Karpas-422 (cell line): ENCODE measurements at regions not wholly inside any gene's neighbourhood (a gene's known extent, or its start where the extent isn't known, plus 50 kb on each side); places are given as distances from the start of the nearest gene placed in this dataset.

Experiments
- DNase-seq: peaks from one replicate; pipeline ENCODE4 v3.0.0-alpha.2; 2015
- H2AFZ ChIP-seq: fragments of 200-600 bp; sonication (generic); 2 replicates; pipeline ENCODE4 v1.6.1; 2014; ENCODE audit warnings: antibody characterized with exemption, low read length, mixed read lengths
- H3K27ac ChIP-seq: fragments of 200-600 bp; sonication (generic); 2 replicates; pipeline ENCODE4 v1.5.1; 2014; ENCODE audit warnings: mild to moderate bottlenecking, low read length, moderate library complexity
- H3K27me3 ChIP-seq: fragments of 200-600 bp; sonication (generic); 2 replicates; pipeline ENCODE4 v1.6.1; 2014; ENCODE audit warnings: low read length, mixed read lengths
- H3K36me3 ChIP-seq: fragments of 200-600 bp; sonication (generic); 2 replicates; pipeline ENCODE4 v1.6.1; 2014; ENCODE audit warnings: low read length, mixed read lengths; ENCODE audit not compliant: insufficient read depth
- H3K4me1 ChIP-seq: fragments of 200-600 bp; sonication (generic); 2 replicates; pipeline ENCODE4 v1.6.1; 2014; ENCODE audit warnings: mild to moderate bottlenecking, low read length, mixed read lengths
- H3K4me2 ChIP-seq: fragments of 200-600 bp; sonication (generic); 2 replicates; pipeline ENCODE4 v1.6.1; 2014; ENCODE audit warnings: low read length, low read depth, mild to moderate bottlenecking; ENCODE audit not compliant: poor library complexity, severe bottlenecking
- H3K4me3 ChIP-seq: fragments of 200-600 bp; sonication (generic); 2 replicates; pipeline ENCODE4 v1.5.1; 2014; ENCODE audit warnings: mild to moderate bottlenecking, antibody characterized with exemption, low read length, mixed read lengths
- H3K79me2 ChIP-seq: fragments of 200-600 bp; sonication (generic); 2 replicates; pipeline ENCODE4 v1.6.1; 2014; ENCODE audit warnings: mild to moderate bottlenecking, low read length, mixed read lengths
- H3K9ac ChIP-seq: fragments of 200-600 bp; sonication (generic); 2 replicates; pipeline ENCODE4 v1.6.0; 2014; ENCODE audit warnings: low read length
- H3K9me2 ChIP-seq: fragments of 200-600 bp; sonication (generic), shearing (Covaris generic); replicated peaks from 2 replicates; pipeline ENCODE4 v1.6.0; 2014; ENCODE audit warnings: mild to moderate bottlenecking, low read length, moderate library complexity; ENCODE audit not compliant: insufficient read depth
- H3K9me3 ChIP-seq: fragments of 300-700, 200-600 bp; sonication (generic); 2 replicates; pipeline ENCODE4 v1.6.1; 2014; ENCODE audit warnings: low read length, mixed read lengths
- H4K20me1 ChIP-seq: fragments of 200-600 bp; sonication (generic); 2 replicates; pipeline ENCODE4 v1.6.1; 2014; ENCODE audit warnings: mild to moderate bottlenecking, antibody characterized with exemption, low read length, low read depth; ENCODE audit not compliant: insufficient read depth

DNA sequence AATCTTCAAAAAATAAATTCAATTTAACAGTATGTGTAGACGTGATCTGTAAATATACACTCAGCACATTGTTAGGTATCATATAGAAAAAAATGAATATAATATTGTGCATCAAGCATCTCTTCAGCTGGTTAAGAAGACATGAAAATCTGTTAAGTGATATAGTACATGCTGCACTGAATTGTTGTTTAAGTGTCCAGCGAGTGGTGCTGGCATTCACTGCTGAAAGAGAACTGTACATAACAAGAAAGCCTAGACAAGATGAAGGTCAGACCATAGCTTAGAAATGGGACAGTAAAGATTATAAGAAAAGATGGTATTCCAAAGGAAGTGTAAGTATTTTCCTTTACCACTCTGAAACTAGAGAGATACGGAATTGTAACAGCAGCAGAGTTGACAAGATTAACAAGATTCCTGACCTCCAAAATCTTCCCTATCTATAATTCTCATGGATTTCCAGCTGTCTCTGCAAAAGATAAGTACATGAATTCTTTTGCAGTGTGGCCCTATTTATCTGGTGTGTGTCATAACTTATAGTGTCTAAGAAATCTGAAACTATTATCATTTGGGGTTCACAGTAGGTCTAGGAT is 198.6 kb downstream of the FLRT2 start:
- Histone ChIP-seq H3K9ac (no peak overlapping the region), H3K9me2 (no peaks in the 10 kb centered on the region; the same call in 1 of the 2 replicates), H3K4me2 (no peak overlapping the region), H3K36me3 (no peaks in the 10 kb centered on the region), H4K20me1 (no peaks in the 10 kb centered on the region), H3K27me3 (no peaks in the 10 kb centered on the region; the same call in 1 of the 2 replicates), H3K27ac (no peak overlapping the region), H3K4me3 (no peak overlapping the region), H3K9me3 (peaks cover 6% of the 10 kb centered on the region; the same call in 1 of the 2 replicates), H3K4me1 (no peaks in the 10 kb centered on the region), H2AFZ (no peak overlapping the region), H3K79me2 (no peaks in the 10 kb centered on the region)
- DNase-seq = no peak

DNA sequence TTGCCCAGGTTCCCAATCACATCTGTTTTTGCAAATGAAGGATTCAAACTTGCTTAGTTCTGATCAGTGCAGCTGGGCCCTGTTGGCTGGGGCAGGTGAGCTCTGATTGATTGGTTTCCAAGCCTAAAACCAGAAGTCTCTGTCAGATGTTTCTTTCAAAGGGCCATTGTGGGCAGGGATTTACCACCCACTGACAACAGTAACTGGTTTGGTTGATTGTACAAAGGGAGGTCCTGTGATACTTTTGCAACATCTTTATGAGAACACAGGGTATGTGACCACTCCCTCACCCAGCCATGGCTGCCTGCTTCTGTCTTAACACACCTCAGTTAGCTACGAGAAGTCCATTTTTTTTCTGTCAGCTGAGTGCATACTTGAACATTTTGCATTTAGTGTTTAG is 184.1 kb downstream of the FLRT2 start:
- Histone ChIP-seq H3K4me2 (no peak overlapping the region), H3K27me3 (no peaks in the 10 kb centered on the region), H3K9me2 (no peaks in the 10 kb centered on the region), H3K27ac (no peak overlapping the region), H2AFZ (no peak overlapping the region), H3K9ac (no peak overlapping the region), H3K4me1 (no peaks in the 10 kb centered on the region), H4K20me1 (no peaks in the 10 kb centered on the region), H3K36me3 (no peaks in the 10 kb centered on the region), H3K79me2 (no peaks in the 10 kb centered on the region), H3K9me3 (peaks cover 7% of the 10 kb centered on the region; the same call in 1 of the 2 replicates), H3K4me3 (no peak overlapping the region)
- no peak for DNase-seq

- no peaks in the 10 kb centered on the region for H3K36me3 ChIP-seq
Observed at GRCh38 chr14:85711620-85712019, 181.7 kb downstream of the FLRT2 start.

More at GRCh38 chr14:85711620-85712019, 181.7 kb downstream of the FLRT2 start:
- H3K79me2 ChIP-seq = no peaks in the 10 kb centered on the region
- no peak overlapping the region for H3K27ac ChIP-seq
- H3K4me3 ChIP-seq = no peak overlapping the region
- H3K27me3 ChIP-seq = no peaks in the 10 kb centered on the region
- H2AFZ ChIP-seq = no peak overlapping the region
- H3K9me2 ChIP-seq = no peaks in the 10 kb centered on the region
- H3K9me3 ChIP-seq = no peaks in the 10 kb centered on the region
- H3K9ac ChIP-seq = no peak overlapping the region
- no peak overlapping the region for H3K4me2 ChIP-seq
- no peak for DNase-seq
- no peaks in the 10 kb centered on the region for H4K20me1 ChIP-seq
- no peaks in the 10 kb centered on the region for H3K4me1 ChIP-seq
